Body of pancreas (tissue), 4 donors: ENCODE measurements at regions not wholly inside any gene's neighbourhood (a gene's known extent, or its start where the extent isn't known, plus 50 kb on each side); places are given as distances from the start of the nearest gene placed in this dataset.

Source experiments
- POLR2A ChIP-seq, 3 donors: fragments of 450-650 bp; IDR thresholded peaks; one replicate each; pipeline ENCODE4 v1.6.1; 2016; ENCODE audit warnings: antibody characterized with exemption in 3 of 3, mild to moderate bottlenecking in 2 of 3
- TF ChIP-seq, protein P1 (sequence below), 7 experiments: fragments of 450-650 bp in 4 of 7; fragments of 200-600 bp in 3 of 7; sonication (generic) in 3 of 7; IDR thresholded peaks; one replicate each; pipeline ENCODE4 v1.5.1; 2016 to 2019; ENCODE audit warnings: antibody characterized with exemption in 7 of 7

- TF ChIP-seq, protein P1, sequence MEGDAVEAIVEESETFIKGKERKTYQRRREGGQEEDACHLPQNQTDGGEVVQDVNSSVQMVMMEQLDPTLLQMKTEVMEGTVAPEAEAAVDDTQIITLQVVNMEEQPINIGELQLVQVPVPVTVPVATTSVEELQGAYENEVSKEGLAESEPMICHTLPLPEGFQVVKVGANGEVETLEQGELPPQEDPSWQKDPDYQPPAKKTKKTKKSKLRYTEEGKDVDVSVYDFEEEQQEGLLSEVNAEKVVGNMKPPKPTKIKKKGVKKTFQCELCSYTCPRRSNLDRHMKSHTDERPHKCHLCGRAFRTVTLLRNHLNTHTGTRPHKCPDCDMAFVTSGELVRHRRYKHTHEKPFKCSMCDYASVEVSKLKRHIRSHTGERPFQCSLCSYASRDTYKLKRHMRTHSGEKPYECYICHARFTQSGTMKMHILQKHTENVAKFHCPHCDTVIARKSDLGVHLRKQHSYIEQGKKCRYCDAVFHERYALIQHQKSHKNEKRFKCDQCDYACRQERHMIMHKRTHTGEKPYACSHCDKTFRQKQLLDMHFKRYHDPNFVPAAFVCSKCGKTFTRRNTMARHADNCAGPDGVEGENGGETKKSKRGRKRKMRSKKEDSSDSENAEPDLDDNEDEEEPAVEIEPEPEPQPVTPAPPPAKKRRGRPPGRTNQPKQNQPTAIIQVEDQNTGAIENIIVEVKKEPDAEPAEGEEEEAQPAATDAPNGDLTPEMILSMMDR (IDR thresholded peaks at IDR 0.05) = no peak
- no peak for TF ChIP-seq POLR2A (IDR thresholded peaks at IDR 0.05)
These were observed 309.3 kb downstream of the C16orf95 start for GRCh38 chr16:87007907-87008306.
